ENCODE measurements at regions not wholly inside any gene's neighbourhood (a gene's known extent, or its start where the extent isn't known, plus 50 kb on each side); places are given as distances from the start of the nearest gene placed in this dataset.

DNA sequence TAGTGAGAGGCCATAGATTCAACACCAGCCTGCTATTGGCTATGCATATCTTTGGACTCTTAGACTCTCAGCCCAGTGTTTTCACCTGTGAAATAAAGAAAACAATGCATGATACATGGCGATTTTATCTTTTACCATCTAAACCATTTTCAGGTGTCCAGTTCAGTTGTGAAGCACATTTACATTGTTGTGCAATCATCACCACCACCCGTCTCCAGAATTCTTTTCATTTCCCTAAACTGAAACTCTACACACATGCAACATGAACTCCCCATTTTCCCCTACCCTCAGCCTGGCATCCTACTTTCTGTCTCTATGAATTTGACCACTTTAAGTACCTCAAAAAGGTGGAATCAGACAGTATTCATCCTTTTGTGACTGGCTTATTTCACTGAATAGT lies 420.6 kb downstream of the MED10 start:
- peaks cover 2% of the 10 kb centered on the region for H3K27me3 ChIP-seq (ENCODE audit: insufficient read depth, poor library complexity, severe bottlenecking)
- no peak for DNase-seq (ENCODE audit: low read depth in 1 of 2, low spot score in 1 of 2)
- H3K4me3 ChIP-seq (replicated peaks; ENCODE audit: insufficient read depth, low read length): no peak overlapping the region
- no peak overlapping the region for H3K27ac ChIP-seq (replicated peaks)
- TF ChIP-seq REST (IDR thresholded peaks at IDR 0.05; ENCODE audit: insufficient replicate concordance, low read depth): no peak
- TF ChIP-seq SPI1 (IDR thresholded peaks at IDR 0.05; ENCODE audit: borderline replicate concordance, low read depth): no peak
- TF ChIP-seq CTCF (IDR thresholded peaks at IDR 0.05; ENCODE audit: insufficient read depth, low read length): no peak

DNA sequence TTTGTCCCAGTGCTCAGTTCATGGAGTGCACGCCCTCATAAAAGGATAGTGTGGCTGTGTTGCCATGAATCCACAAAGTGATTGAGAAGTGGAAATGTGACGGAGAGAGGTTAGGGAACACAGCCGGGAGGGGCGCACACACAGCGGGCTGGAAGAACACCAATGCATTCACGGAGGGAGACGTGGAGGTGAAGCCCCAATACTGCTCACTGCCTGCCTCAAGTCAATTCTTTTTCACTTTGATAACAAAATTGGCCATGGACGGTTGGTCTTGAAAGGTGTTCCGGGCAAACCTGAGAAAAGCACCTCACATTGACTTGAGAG lies 424.1 kb downstream of the MED10 start:
- TF ChIP-seq POLR2AphosphoS5 (IDR thresholded peaks at IDR 0.05; ENCODE audit: low read depth) (no peak), CTCF (IDR thresholded peaks at IDR 0.05; ENCODE audit: insufficient read depth, low read length) (no peak), GABPA (IDR thresholded peaks at IDR 0.05; ENCODE audit: low read depth) (no peak), REST (IDR thresholded peaks at IDR 0.05; ENCODE audit: insufficient replicate concordance, low read depth) (no peak), SPI1 (IDR thresholded peaks at IDR 0.05; ENCODE audit: borderline replicate concordance, low read depth) (no peak)
- Histone ChIP-seq H3K4me3 (replicated peaks; ENCODE audit: insufficient read depth, low read length) (no peak overlapping the region), H3K27me3 (ENCODE audit: insufficient read depth, poor library complexity, severe bottlenecking) (peaks cover 2% of the 10 kb centered on the region), H3K27ac (replicated peaks) (no peak overlapping the region)
- no peak for DNase-seq (ENCODE audit: low read depth in 1 of 2, low spot score in 1 of 2)

DNA sequence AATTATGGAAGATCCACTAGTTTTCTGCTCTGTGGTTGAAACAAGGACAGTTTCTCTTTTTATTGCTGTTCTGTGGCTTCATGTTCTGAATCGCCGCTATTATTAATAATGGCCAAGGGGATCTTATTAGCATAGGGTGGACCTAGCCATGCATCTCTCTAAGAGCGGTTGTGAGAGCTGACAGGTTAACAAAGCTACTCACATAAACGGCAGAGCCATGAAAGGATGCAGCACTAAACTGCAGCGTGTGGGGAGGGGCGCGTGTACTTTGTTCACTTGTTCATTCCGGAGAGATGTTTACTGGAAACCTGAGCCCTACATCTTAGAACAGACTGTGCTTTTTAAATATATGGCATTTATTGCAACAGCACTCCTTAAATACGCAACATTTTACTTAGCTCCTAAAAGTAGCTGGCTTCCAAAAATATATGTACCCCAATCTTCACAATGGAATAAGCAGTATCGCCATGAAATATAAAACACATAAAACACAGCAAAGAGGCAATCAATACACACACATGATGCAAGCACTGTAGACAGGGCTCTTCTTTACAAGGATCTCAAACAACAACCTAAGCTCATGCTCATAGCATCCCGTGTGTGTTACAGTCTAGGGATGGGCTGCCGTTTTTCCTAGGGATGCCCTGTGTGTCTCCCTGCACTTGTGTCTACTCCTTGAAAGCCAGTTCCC lies 424.6 kb downstream of the MED10 start:
- no peak for DNase-seq (ENCODE audit: low read depth in 1 of 2, low spot score in 1 of 2)
- Histone ChIP-seq H3K27ac (replicated peaks) (no peak overlapping the region), H3K4me3 (replicated peaks; ENCODE audit: insufficient read depth, low read length) (no peak overlapping the region), H3K27me3 (ENCODE audit: insufficient read depth, poor library complexity, severe bottlenecking) (peaks cover 2% of the 10 kb centered on the region)
- no peak for TF ChIP-seq GABPA (IDR thresholded peaks at IDR 0.05; ENCODE audit: low read depth)
- no peak for TF ChIP-seq SPI1 (IDR thresholded peaks at IDR 0.05; ENCODE audit: borderline replicate concordance, low read depth)
- TF ChIP-seq POLR2AphosphoS5 (IDR thresholded peaks at IDR 0.05; ENCODE audit: low read depth): no peak
- TF ChIP-seq REST (IDR thresholded peaks at IDR 0.05; ENCODE audit: insufficient replicate concordance, low read depth): no peak
- TF ChIP-seq CTCF (IDR thresholded peaks at IDR 0.05; ENCODE audit: insufficient read depth, low read length): no peak

Measured in HL-60 (cell line).